ENCODE measurements at regions not wholly inside any gene's neighbourhood (a gene's known extent, or its start where the extent isn't known, plus 50 kb on each side); places are given as distances from the start of the nearest gene placed in this dataset.
"Not testable (repeated sequence)": the region's sequence is repeated elsewhere in the genome, so short reads cannot be mapped to it uniquely, and the experiment has no call there.

- intact Hi-C loops (cut with DNase I): no loop called here
- Histone ChIP-seq H3K4me1 (no peaks in the 10 kb centered on the region), H3K4me3 (no peak overlapping the region), H3K36me3 (replicated peaks in 1 of 2; ENCODE audit: insufficient read depth in 1 of 2, low read depth in 2 of 2) (no peaks in the 10 kb centered on the region), H3K27me3 (no peaks in the 10 kb centered on the region), H3K9me3 (no peaks in the 10 kb centered on the region), H3K27ac (no peak overlapping the region)
- TF ChIP-seq, protein P1, sequence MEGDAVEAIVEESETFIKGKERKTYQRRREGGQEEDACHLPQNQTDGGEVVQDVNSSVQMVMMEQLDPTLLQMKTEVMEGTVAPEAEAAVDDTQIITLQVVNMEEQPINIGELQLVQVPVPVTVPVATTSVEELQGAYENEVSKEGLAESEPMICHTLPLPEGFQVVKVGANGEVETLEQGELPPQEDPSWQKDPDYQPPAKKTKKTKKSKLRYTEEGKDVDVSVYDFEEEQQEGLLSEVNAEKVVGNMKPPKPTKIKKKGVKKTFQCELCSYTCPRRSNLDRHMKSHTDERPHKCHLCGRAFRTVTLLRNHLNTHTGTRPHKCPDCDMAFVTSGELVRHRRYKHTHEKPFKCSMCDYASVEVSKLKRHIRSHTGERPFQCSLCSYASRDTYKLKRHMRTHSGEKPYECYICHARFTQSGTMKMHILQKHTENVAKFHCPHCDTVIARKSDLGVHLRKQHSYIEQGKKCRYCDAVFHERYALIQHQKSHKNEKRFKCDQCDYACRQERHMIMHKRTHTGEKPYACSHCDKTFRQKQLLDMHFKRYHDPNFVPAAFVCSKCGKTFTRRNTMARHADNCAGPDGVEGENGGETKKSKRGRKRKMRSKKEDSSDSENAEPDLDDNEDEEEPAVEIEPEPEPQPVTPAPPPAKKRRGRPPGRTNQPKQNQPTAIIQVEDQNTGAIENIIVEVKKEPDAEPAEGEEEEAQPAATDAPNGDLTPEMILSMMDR (IDR thresholded peaks at IDR 0.05): no peak
- no peak for TF ChIP-seq POLR2A (IDR thresholded peaks at IDR 0.05)
- no peak for DNase-seq
- ATAC-seq: no peak
- WGBS, 2 donors: 64 to 82% methylated on average over 6 of the region's 6 CpGs
Observed at GRCh38 chr2:61620244-61621159, 82.3 kb upstream of the XPO1 start.

DNA sequence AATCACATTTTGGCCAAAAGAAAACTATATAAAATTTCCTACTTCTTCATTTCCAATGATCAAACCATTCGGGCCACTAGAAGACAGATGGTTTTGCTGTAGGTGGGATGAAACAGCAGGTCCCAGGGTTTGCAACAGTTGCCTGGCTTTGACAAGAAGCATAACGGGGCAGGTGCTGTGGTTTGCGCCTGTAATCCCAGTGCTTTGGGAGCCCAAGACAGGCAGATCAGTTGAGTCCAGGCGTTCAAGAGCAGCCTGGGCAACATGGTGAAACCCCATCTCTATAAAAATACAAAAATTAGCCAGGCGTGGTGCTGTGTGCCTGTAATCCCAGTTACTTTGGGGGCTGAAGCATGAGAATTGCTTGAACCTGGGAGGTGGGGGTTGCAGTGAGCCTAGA lies 81.4 kb upstream of the XPO1 start:
- no peak for ATAC-seq
- Histone ChIP-seq H3K36me3 (replicated peaks in 1 of 2; ENCODE audit: insufficient read depth in 1 of 2, low read depth in 2 of 2) (no peaks in the 10 kb centered on the region), H3K4me1 (no peaks in the 10 kb centered on the region), H3K4me3 (no peak overlapping the region), H3K27ac (no peak overlapping the region), H3K27me3 (no peaks in the 10 kb centered on the region), H3K9me3 (no peaks in the 10 kb centered on the region)
- WGBS, 2 donors: 89 to 93% methylated on average over 5 of the region's 5 CpGs
- intact Hi-C loops (cut with DNase I): no loop called here
- TF ChIP-seq, protein P1 (IDR thresholded peaks at IDR 0.05): no peak
- TF ChIP-seq POLR2A (IDR thresholded peaks at IDR 0.05): no peak
- no peak for DNase-seq

DNA sequence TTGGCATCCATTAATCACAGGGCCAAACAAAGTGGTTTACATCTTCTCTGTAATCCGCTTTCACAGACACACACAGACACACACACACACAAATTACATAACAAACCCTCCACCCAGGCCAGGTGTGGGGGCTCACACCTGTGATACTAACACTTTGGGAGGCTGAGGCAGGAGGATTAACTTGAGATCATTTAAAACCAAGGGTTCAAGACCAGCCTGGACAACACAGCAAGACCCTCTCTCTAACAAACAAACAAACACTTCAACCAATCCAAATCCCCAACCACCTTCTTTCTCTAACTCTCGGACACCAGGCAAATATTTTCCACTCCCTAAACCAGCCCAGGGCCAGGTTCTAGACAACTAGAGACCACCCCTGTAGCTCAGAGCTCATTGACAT lies 79.5 kb upstream of the XPO1 start:
- TF ChIP-seq, protein P1 (IDR thresholded peaks at IDR 0.05): no peak
- TF ChIP-seq POLR2A (IDR thresholded peaks at IDR 0.05): no peak
- 70 to 90% methylated on average over 2 of the region's 2 CpGs for whole genome bisulfite sequencing, 2 donors
- H3K27me3 ChIP-seq: no peaks in the 10 kb centered on the region
- H3K27ac ChIP-seq: no peak overlapping the region
- no peak overlapping the region for H3K4me3 ChIP-seq
- H3K4me1 ChIP-seq: no peaks in the 10 kb centered on the region
- ATAC-seq (no peak), DNase-seq (no peak)
- H3K9me3 ChIP-seq: no peaks in the 10 kb centered on the region
- intact Hi-C loops (cut with DNase I): no loop called here
- no peaks in the 10 kb centered on the region for H3K36me3 ChIP-seq (replicated peaks in 1 of 2; ENCODE audit: insufficient read depth in 1 of 2, low read depth in 2 of 2)

GRCh38 chr2:61605245-61605644 lies 67.1 kb upstream of the XPO1 start:
- Histone ChIP-seq H3K4me3 (no peak overlapping the region), H3K9me3 (no peaks in the 10 kb centered on the region), H3K27me3 (no peaks in the 10 kb centered on the region), H3K27ac (no peak overlapping the region), H3K4me1 (peaks cover 11% of the 10 kb centered on the region), H3K36me3 (replicated peaks in 1 of 2; ENCODE audit: insufficient read depth in 1 of 2, low read depth in 2 of 2) (no peaks in the 10 kb centered on the region)
- intact Hi-C loops (cut with DNase I): no loop called here
- no peak for TF ChIP-seq POLR2A (IDR thresholded peaks at IDR 0.05)
- TF ChIP-seq, protein P1 (IDR thresholded peaks at IDR 0.05): no peak
- ATAC-seq: no peak
- DNase-seq: no peak
- WGBS, 2 donors: 89 to 90% methylated on average over 3 of the region's 3 CpGs

DNA sequence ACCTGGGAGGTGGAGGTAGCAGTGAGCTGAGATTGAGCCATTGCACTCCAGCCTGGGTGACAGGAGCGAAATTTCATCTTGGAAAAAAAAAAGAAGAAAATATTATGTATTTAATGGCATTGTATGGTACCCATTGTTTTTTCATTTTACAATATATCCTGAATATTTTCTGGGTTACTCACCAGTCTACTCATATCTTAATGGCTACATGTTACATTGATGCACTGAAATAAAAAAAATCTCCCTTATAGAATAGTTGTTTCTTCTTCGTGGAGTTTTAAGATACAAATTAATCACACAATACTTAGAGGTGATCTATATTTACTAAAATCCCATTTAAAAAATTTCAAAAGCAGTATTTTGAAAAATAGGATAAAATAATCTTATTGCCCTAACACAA lies 66.3 kb upstream of the XPO1 start:
- TF ChIP-seq POLR2A (IDR thresholded peaks at IDR 0.05): no peak
- TF ChIP-seq, protein P1 (IDR thresholded peaks at IDR 0.05): no peak
- 77 to 88% methylated on average over 2 of the region's 2 CpGs for WGBS, 2 donors
- no peak for DNase-seq
- peaks cover 11% of the 10 kb centered on the region for H3K4me1 ChIP-seq
- intact Hi-C loops (cut with DNase I): no loop called here
- no peaks in the 10 kb centered on the region for H3K27me3 ChIP-seq
- no peak for ATAC-seq
- H3K4me3 ChIP-seq: no peak overlapping the region
- H3K9me3 ChIP-seq: no peaks in the 10 kb centered on the region
- no peaks in the 10 kb centered on the region for H3K36me3 ChIP-seq (replicated peaks in 1 of 2; ENCODE audit: insufficient read depth in 1 of 2, low read depth in 2 of 2)
- no peak overlapping the region for H3K27ac ChIP-seq

DNA sequence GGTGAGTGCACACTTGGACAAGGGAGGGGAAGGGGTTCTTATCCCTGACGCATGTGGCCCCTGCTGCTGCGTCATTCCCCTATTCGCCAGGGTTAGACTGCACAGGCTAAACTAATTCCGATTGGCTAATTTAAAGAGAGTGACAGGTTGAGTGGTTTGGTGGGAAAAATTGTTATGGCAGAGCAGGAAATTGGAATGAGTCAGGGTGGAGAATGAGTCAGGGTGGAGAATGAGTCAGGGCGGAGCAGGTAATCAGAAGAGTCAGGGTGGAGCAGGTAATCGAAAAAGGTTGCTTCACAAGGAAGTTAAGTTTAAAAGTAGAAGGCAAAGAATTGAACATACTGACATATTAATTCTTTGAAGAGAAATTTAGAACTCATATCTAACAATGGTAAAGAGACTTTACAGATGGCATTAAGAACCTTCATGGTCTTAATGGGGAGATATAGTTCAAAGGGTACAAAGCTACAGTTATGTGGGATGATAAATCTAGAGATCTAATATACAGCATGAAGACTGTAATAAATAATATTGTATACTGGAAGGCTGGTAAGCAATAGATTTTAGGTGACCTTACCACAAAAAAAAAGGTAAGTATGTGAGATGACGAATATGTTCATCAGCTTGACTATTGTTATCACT lies 60.5 kb upstream of the XPO1 start:
- intact Hi-C loops (cut with DNase I); ATAC-seq; DNase-seq; H3K4me3 ChIP-seq; H3K27ac ChIP-seq; H3K36me3 ChIP-seq (replicated peaks in 1 of 2; ENCODE audit: insufficient read depth in 1 of 2, low read depth in 2 of 2); H3K4me1 ChIP-seq; H3K27me3 ChIP-seq; H3K9me3 ChIP-seq: not testable (repeated sequence)
- 91 to 94% methylated on average over 7 of the region's 7 CpGs for WGBS, 2 donors
